ENCODE measurements at regions not wholly inside any gene's neighbourhood (a gene's known extent, or its start where the extent isn't known, plus 50 kb on each side); places are given as distances from the start of the nearest gene placed in this dataset.

DNA sequence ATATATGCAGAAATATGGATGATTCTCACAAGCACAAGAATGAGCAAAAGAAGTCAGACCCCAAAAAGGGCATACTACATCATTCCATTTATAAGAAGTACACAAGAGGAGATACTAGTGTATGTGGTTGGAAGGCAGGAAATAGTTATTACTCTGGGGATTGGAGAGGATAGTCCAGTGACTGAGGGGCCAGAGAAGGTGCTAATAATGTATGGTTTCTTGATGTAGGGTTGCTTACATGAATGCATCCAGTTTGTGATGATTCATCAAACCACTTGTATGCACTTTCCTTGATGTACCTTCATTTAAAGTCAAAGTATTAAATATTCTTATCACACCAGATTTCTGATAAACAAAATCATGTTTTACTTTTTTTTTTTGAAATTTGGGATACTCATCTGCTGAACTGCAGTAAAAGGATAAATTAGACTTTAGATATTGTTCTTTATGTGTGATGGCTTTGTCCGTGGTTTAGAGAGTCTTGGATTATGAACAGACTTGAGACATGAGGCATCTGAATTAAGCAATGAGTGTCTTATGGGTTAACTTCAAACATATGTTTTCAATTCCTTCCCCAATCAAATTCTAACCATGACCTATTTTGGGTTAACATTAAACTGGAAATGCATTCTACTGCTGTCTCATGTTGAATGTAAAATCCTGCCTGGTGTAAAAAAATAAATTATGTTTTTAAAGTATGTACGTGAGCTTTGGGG lies 171.2 kb downstream of the SEMA6D start:
- Histone ChIP-seq H3K36me3 (no peaks in the 10 kb centered on the region), H3K27me3 (no peaks in the 10 kb centered on the region), H3K4me3 (no peak overlapping the region), H3K27ac (no peak overlapping the region), H3K9me3 (no peaks in the 10 kb centered on the region), H3K4me1 (no peaks in the 10 kb centered on the region)
- WGBS, 2 donors (ENCODE audit: low coverage in 1 of 2): 72 to 75% methylated on average over 1 to 2 of the region's 2 CpGs
- TF ChIP-seq EP300 (IDR thresholded peaks at IDR 0.05) (no peak), POLR2AphosphoS5 (IDR thresholded peaks at IDR 0.05) (no peak), POLR2A (IDR thresholded peaks at IDR 0.05) (no peak)
- TF ChIP-seq, protein P1, sequence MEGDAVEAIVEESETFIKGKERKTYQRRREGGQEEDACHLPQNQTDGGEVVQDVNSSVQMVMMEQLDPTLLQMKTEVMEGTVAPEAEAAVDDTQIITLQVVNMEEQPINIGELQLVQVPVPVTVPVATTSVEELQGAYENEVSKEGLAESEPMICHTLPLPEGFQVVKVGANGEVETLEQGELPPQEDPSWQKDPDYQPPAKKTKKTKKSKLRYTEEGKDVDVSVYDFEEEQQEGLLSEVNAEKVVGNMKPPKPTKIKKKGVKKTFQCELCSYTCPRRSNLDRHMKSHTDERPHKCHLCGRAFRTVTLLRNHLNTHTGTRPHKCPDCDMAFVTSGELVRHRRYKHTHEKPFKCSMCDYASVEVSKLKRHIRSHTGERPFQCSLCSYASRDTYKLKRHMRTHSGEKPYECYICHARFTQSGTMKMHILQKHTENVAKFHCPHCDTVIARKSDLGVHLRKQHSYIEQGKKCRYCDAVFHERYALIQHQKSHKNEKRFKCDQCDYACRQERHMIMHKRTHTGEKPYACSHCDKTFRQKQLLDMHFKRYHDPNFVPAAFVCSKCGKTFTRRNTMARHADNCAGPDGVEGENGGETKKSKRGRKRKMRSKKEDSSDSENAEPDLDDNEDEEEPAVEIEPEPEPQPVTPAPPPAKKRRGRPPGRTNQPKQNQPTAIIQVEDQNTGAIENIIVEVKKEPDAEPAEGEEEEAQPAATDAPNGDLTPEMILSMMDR (IDR thresholded peaks at IDR 0.05): no peak
- no peak for ATAC-seq

GRCh38 chr15:47890397-47891150 lies 173.3 kb downstream of the SEMA6D start:
- ATAC-seq: no peak
- WGBS, 2 donors (ENCODE audit: low coverage in 1 of 2): 59 to 63% methylated on average over 3 of the region's 3 CpGs
- TF ChIP-seq, protein P1 (IDR thresholded peaks at IDR 0.05): no peak
- TF ChIP-seq EP300 (IDR thresholded peaks at IDR 0.05): no peak
- TF ChIP-seq POLR2A (IDR thresholded peaks at IDR 0.05): no peak
- TF ChIP-seq POLR2AphosphoS5 (IDR thresholded peaks at IDR 0.05): no peak
- Histone ChIP-seq H3K4me3 (no peak overlapping the region), H3K9me3 (no peaks in the 10 kb centered on the region), H3K4me1 (no peaks in the 10 kb centered on the region), H3K27ac (no peak overlapping the region), H3K36me3 (no peaks in the 10 kb centered on the region), H3K27me3 (no peaks in the 10 kb centered on the region)

GRCh38 chr15:47897525-47897924 lies 180.2 kb downstream of the SEMA6D start:
- Histone ChIP-seq H3K4me3 (no peak overlapping the region), H3K4me1 (no peaks in the 10 kb centered on the region), H3K36me3 (no peaks in the 10 kb centered on the region), H3K27ac (no peak overlapping the region), H3K27me3 (no peaks in the 10 kb centered on the region), H3K9me3 (peaks cover 0 to 4% (median 0%) of the 10 kb centered on the region in 3 donors)
- no peak for TF ChIP-seq POLR2A (IDR thresholded peaks at IDR 0.05)
- TF ChIP-seq POLR2AphosphoS5 (IDR thresholded peaks at IDR 0.05): no peak
- TF ChIP-seq, protein P1 (IDR thresholded peaks at IDR 0.05): no peak
- TF ChIP-seq EP300 (IDR thresholded peaks at IDR 0.05): no peak
- no peak for ATAC-seq
- WGBS, 2 donors (ENCODE audit: low coverage in 1 of 2): 43 to 56% methylated on average over 2 of the region's 2 CpGs

DNA sequence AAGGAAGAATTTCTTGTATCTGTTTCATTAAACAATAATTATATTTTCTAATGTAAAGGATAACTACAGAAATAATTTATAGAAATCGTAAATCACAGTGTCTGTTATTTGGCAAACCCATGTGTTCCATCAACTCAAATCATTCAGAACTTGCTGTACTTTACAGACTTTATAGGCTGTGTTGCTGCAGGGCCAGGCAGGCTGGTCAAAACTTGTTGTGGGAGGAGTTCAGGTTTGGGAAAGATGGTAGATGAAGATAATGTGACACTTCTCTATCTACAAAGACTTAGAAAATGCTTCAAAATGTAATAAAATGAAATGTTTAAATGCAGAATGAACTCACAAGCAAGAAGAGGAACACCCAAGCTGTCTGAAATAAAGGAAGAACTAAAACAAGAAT lies 183.4 kb downstream of the SEMA6D start:
- no peak for ATAC-seq
- 84 to 100% methylated on average over 1 of the region's 1 CpG for WGBS, 2 donors (ENCODE audit: low coverage in 1 of 2)

More for the DNA sequence above, 183.4 kb downstream of the SEMA6D start:
- H3K27ac ChIP-seq: no peak overlapping the region
- peaks cover 0 to 26% (median 0%) of the 10 kb centered on the region in 3 donors for H3K9me3 ChIP-seq
- TF ChIP-seq POLR2A (IDR thresholded peaks at IDR 0.05) (no peak), POLR2AphosphoS5 (IDR thresholded peaks at IDR 0.05) (no peak), EP300 (IDR thresholded peaks at IDR 0.05) (no peak)
- TF ChIP-seq, protein P1 (IDR thresholded peaks at IDR 0.05): no peak
- H3K4me1 ChIP-seq: no peaks in the 10 kb centered on the region
- H3K4me3 ChIP-seq: no peak overlapping the region
- H3K27me3 ChIP-seq: no peaks in the 10 kb centered on the region
- H3K36me3 ChIP-seq: no peaks in the 10 kb centered on the region
